ENCODE measurements at regions not wholly inside any gene's neighbourhood (a gene's known extent, or its start where the extent isn't known, plus 50 kb on each side); places are given as distances from the start of the nearest gene placed in this dataset.
"Not testable (repeated sequence)": the region's sequence is repeated elsewhere in the genome, so short reads cannot be mapped to it uniquely, and the experiment has no call there.

GRCh38 chr14:31911160-31911559 lies 165.9 kb upstream of the ARHGAP5 start:
- DNase-seq: no peak

DNA sequence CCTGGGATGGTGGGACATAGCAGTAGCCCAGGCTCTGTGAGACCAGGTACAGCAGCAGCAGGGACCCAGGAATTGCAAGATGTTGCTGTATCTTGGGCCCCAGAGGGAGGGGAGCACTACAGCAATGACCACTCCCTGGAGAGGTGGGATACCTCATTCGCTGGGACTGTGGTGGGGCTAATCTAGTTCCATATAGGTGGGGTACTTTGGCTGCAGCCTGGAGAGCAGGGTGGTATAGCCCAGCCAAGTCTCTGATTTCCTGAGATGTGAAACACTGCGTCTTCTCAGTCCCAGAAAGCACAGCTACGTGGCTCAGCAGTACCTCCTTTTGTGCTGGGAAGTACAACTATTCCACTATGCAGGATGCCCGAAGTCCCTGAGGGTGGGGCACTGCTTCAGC lies 163.7 kb upstream of the ARHGAP5 start:
- no peak for DNase-seq

DNA sequence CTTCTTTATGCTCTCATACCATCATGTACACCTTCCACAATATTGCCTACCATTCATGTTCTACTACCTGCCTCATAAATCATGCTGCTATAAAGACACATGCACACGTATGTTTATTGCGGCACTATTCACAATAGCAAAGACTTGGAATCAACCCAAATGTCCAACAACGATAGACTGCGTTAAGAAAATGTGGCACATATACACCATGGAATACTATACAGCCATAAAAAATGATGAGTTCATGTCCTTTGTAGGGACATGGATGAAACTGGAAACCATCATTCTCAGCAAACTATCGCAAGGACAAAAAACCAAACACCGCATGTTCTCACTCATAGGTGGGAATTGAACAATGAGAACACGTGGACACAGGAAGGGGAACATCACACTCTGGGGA lies 158.8 kb upstream of the ARHGAP5 start:
- not testable (repeated sequence) for DNase-seq

- no peak for DNase-seq
Observed at GRCh38 chr14:31920001-31920400, 157.1 kb upstream of the ARHGAP5 start.

DNA sequence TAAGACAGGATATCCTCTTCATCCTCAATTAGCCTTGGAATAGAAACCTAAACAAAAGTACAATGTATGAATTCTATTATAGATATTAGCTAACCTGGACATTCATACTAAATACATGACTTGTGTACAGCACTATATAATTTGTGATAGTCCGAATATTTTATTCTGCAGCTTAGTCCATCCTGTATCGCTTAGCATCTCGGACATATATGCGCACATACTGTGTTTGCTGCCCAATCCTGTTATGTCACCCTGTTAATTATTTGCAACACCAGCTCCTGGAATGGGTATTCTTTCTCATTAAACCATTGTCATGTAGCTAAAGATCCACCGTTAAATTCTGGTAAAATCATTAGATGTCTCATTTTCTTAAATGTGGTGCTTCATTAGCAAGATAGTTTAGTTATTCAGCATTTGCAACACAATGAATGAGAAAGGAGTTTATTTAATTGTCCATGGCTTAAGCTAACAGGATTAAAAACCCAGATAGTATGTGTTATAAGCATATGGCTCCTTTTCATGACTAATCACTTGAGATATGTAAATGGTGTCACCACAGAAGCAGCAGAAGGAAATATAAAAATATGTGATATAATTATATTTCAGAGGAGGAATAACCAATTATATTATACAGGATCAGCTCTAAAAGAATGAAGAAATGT lies 156.0 kb upstream of the ARHGAP5 start:
- DNase-seq: no peak

- no peak for DNase-seq
Observed at GRCh38 chr14:31921721-31922120, 155.4 kb upstream of the ARHGAP5 start.

DNA sequence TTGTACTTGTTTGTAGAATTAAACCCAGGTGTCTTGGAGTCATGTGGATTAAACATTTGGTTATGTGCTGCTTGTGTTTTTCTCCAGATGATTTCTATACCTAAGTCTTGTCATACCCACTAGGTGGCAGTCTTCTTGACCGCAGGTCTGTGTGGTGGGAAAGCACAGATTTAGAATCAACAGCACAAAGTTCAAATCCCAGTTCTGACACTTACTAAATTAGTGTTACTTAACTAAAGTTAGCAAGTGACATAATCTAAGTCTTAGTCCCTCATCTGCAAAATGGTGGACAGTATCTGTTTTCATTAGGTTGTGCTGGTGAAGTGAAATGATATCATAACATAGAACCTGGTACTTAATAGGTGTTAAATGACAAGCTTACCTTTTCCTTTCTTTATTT lies 151.0 kb upstream of the ARHGAP5 start:
- DNase-seq: peak; percentile 70

DNA sequence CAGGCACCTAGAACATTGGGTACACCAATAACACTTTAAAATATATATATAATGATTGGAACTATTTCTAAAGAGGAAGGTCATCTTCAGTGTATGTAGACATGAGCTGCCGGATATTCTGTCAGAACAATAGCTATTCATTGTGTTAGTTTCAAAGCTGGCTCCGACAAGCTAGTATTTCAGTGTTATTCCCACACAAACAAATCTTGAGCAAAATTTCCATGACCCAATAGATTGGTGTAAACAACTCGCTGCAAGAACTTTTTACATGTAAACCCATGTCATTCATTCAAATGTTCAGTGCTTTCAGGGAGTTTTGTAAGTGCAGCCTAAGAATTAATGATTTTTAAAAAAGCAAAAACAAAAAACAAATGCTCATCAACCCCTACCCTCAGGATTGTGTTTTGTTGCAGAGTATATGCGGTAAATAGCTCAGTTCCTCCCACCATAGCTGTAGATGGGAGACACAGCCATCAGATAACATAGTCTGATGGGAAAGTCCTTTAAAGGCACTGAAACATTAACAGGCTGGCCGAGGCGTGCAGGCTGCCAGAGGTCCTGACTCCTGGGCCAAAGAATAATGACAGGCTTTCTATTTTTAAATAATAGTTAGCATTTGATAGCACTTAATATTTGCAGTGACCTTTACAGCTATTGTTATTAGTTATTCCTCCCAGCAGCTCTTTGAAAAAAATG lies 150.3 kb upstream of the ARHGAP5 start:
- no peak for DNase-seq

DNA sequence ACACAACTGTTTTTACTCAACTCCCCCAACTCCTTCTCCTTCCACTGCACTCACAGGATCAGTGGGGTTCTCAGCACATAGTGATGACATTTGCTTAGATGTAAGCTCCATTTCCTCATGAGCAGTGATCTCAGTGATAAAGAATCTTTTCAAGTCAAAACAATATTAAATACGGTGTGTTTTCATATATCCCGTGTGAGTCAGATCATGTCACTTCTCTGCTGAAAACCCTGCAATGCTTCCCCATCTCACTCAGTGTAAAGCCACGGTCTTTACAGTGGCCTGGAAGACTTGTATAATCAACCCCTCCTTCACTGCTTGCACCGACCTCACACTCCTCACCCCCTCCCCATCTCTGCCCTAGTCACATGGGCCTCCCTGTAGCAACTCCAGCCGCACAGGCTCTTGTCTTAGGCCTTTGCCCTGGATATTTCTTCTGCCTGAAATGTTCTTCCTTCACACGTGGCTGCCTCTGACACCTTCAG lies 149.7 kb upstream of the ARHGAP5 start:
- no peak for DNase-seq

DNA sequence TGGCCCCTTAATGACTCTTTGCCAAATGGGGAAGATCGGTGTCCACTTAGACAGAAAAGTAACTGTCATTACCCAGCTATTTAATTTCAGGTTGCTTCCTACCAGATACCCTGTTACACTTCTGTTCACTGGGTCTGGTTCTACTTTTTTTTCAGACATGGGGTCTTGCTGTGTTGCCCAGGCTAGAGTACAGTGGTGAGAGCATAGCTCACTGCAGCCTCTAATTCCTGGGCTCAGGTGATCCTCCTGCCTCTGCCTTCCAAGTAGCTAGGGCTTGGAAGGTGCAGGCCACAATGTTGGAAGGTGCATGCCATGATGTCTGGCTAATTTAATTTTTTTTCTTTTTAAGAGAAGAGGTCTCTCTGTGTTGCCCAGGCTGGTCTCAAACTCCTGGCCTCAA lies 147.0 kb upstream of the ARHGAP5 start:
- DNase-seq: no peak

- no peak for DNase-seq
Observed at GRCh38 chr14:31930493-31931240, 146.4 kb upstream of the ARHGAP5 start.

GRCh38 chr14:31932675-31933074 lies 144.4 kb upstream of the ARHGAP5 start:
- no peak for DNase-seq

DNA sequence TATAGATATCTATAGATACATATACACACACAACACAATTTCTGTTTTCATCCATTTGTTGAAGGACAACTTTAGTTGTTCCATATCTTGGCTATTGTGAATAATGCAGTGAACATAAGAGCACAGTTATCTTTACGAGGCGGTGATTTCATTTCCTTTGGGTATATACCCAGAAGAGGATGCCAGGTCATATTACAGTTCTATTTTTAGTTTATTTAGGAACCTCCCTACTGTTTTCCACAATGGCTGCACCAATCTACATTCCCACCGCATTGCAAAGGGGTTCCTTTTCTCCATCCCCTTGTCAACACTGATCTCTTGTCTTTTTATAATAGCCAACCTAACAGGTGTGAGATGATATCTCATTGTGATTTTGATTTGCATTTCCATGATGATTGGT lies 143.4 kb upstream of the ARHGAP5 start:
- DNase-seq: peak; percentile 90

- DNase-seq: peak; percentile 89
Observed at GRCh38 chr14:31934767-31935266, 142.3 kb upstream of the ARHGAP5 start.

GRCh38 chr14:31935391-31935790 lies 141.7 kb upstream of the ARHGAP5 start:
- DNase-seq: no peak

- no peak for DNase-seq
Observed at GRCh38 chr14:31936115-31936514, 141.0 kb upstream of the ARHGAP5 start.

DNA sequence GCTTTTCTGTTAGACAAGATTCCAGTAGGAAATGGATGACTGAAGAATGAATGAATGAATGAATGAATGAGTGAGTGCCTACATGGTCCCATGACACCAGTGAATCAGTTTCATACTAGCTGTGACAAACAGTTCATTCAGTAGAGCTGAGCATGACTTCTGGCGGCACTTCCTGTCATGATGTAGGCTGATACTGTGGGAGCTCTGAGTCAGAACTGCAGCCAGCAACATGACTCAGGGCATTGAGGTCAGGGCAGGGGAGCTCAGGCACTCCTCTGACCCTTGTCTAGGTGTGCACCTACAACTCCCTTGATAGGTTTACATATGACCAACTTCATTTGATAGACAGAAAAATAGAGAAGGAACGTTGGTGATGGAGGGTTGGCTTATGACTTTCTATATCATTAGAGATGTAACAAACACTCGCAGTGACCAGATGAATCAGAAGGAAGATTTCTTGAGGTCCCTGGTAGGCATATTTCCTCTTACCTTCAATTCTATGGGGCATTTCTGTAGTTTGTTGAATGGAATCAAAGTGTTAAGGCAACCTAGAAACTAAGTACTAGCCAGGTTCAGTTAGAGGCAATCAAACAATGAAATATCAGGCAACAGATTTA lies 139.3 kb upstream of the ARHGAP5 start:
- DNase-seq: no peak

GRCh38 chr14:31939934-31940333 lies 137.2 kb upstream of the ARHGAP5 start:
- no peak for DNase-seq

- DNase-seq: no peak
Observed at GRCh38 chr14:31941487-31941886, 135.6 kb upstream of the ARHGAP5 start.

DNA sequence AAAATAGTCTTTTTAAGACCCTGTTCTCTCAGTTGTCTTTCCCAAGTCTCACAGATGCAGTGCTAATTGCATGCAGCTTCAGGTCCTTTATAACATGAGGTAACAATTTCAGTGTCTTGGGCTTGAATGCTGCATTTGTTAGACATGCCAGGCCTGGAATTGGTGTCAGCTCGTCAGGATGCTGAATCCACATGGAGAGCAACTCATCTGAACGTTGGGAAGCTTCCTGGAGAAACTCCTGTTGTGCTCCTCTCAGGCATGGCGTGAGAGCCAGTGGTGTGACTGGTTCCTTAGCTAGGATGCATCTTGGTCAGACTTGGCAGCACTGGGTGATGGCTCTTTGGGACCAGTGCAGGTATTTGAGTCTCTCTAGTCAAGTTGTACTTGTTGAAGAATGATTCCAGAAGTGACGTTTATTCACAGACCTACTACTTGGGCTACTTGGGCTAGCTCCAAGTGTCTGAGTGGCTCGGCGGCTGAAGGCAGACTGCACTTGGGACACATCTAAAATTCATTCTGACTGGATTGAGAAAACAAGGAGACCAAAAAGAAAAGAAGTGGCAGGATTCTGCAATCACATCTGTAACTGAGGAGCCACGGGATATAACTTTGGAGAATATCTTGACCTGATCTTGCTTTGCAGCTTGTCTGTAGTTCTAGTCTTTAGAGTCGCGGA lies 134.8 kb upstream of the ARHGAP5 start:
- no peak for DNase-seq

DNA sequence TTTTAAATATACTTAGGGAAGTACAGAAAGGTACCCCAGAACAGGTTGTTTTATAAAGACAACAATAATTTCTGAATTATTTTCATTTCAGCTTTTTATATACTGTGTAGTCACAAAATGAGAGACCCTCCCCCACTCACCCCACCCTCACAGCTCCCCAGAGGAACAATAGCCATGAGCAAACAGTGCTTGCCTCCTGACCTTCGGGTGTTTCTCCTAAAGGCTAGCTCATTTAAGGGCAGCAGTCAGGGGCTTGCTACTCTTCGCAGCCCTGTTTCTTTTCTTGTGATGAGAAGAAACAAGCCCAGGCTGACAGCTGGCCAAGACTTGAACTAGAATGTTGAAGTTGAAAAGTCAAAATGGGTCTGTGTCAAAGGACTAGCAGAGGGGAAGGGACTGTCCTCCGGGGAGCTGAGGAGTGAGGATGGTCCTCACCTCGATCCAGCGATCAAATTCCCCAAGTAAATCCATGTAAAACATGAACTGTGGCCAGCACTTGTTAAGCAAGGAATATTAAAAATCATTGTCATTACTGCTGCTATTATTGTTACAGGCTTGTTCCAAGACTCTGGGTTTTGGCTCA lies 133.8 kb upstream of the ARHGAP5 start:
- no peak for DNase-seq

DNA sequence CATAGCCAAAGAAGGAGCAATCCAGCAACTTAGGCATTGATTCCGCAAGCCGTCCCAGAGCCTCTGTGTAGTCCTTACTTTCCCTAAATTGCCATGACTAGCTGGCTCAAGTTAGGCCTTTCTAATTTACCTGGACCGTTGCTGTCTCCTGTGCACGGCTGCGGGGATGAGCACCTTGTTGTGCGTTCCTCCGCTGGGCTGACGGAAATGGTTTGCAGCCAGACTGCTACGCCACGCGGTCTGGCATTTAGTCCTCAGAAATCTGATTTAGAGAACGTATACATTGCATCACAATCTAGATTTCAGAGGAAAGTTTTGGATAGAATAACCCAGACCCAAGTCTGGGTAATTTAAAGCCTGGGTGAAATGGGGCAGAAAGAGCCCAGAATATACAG lies 133.2 kb upstream of the ARHGAP5 start:
- DNase-seq: no peak

Data from NCI-H2029 treated with DMSO at 0.1 percent for 48 hours (cell line).